ENCODE measurements at regions not wholly inside any gene's neighbourhood (a gene's known extent, or its start where the extent isn't known, plus 50 kb on each side); places are given as distances from the start of the nearest gene placed in this dataset.

- no peak for TF ChIP-seq EZH2 (IDR thresholded peaks at IDR 0.05; ENCODE audit: insufficient read depth, poor library complexity, severe bottlenecking)
- no peak for TF ChIP-seq EZH2phosphoT487 (IDR thresholded peaks at IDR 0.05; ENCODE audit: insufficient read depth, low read depth)
Measured at GRCh38 chr5:97528941-97529340, 345.9 kb upstream of the RIOK2 start.

All from GM23248 (cell line).